HG02970 (cell line): ENCODE measurements at regions not wholly inside any gene's neighbourhood (a gene's known extent, or its start where the extent isn't known, plus 50 kb on each side); places are given as distances from the start of the nearest gene placed in this dataset.

Experiments
- ATAC-seq: cut with Tn5 transposase; IDR thresholded peaks from one replicate; pipeline ENCODE4 v1.9.1; 2021; ENCODE audit warnings: mild to moderate bottlenecking, moderate library complexity, moderate number of reproducible peaks; ENCODE audit not compliant: unreplicated experiment, low FRiP score

GRCh38 chr5:96340357-96340756 lies 92.7 kb downstream of the PCSK1 start:
- no peak for ATAC-seq

- no peak for ATAC-seq
Measured at GRCh38 chr5:96339862-96340261, 93.2 kb downstream of the PCSK1 start.

- no peak for ATAC-seq
Measured at GRCh38 chr5:96338624-96339415, 94.2 kb downstream of the PCSK1 start.

- no peak for ATAC-seq
Measured at GRCh38 chr5:96338091-96338490, 95.0 kb downstream of the PCSK1 start.

GRCh38 chr5:96337048-96337781 lies 95.8 kb downstream of the PCSK1 start:
- no peak for ATAC-seq

- peak; percentile 49 for ATAC-seq
Measured at GRCh38 chr5:96336351-96336985, 96.6 kb downstream of the PCSK1 start.

- no peak for ATAC-seq
Measured at GRCh38 chr5:96335873-96336272, 97.2 kb downstream of the PCSK1 start.

GRCh38 chr5:96333391-96333790 lies 99.7 kb downstream of the PCSK1 start:
- ATAC-seq, result no peak

GRCh38 chr5:96332535-96333366 lies 100.3 kb downstream of the PCSK1 start:
- no peak for ATAC-seq

GRCh38 chr5:96331681-96332361 lies 101.2 kb downstream of the PCSK1 start:
- no peak for ATAC-seq

- no peak for ATAC-seq
Measured at GRCh38 chr5:96331210-96331609, 101.8 kb downstream of the PCSK1 start.

- ATAC-seq, result no peak
Measured at GRCh38 chr5:96330530-96331140, 102.4 kb downstream of the PCSK1 start.

GRCh38 chr5:96329886-96330529 lies 103.0 kb downstream of the PCSK1 start:
- ATAC-seq, result no peak

- ATAC-seq, result no peak
Measured at GRCh38 chr5:96329289-96329688, 103.8 kb downstream of the PCSK1 start.

GRCh38 chr5:96327722-96328121 lies 105.3 kb downstream of the PCSK1 start:
- ATAC-seq, result no peak

GRCh38 chr5:96326902-96327301 lies 106.1 kb downstream of the PCSK1 start:
- no peak for ATAC-seq

GRCh38 chr5:96324708-96325107 lies 108.3 kb downstream of the PCSK1 start:
- no peak for ATAC-seq

- no peak for ATAC-seq
Measured at GRCh38 chr5:96322865-96323264, 110.2 kb downstream of the PCSK1 start.

- no peak for ATAC-seq
Measured at GRCh38 chr5:96322217-96322616, 110.8 kb downstream of the PCSK1 start.
